ENCODE measurements at regions not wholly inside any gene's neighbourhood (a gene's known extent, or its start where the extent isn't known, plus 50 kb on each side); places are given as distances from the start of the nearest gene placed in this dataset.

- TF ChIP-seq CTCF (optimal IDR thresholded peaks at IDR 0.05 in 1 of 3, IDR thresholded peaks at IDR 0.05 in 1 of 3, conservative IDR thresholded peaks at IDR 0.05 in 1 of 3; ENCODE audit: extremely low read depth in 1 of 3, insufficient read depth in 2 of 3, low read length in 3 of 3) (no peak), EZH2 (IDR thresholded peaks at IDR 0.05; ENCODE audit: low read length) (no peak)
Observed at GRCh38 chr22:34122042-34122441, 201.8 kb upstream of the LARGE1 start.

All from keratinocyte (primary cell).